MM.1S (cell line): ENCODE measurements at regions not wholly inside any gene's neighbourhood (a gene's known extent, or its start where the extent isn't known, plus 50 kb on each side); places are given as distances from the start of the nearest gene placed in this dataset.

Experiments used
- DNase-seq: peaks from one replicate; pipeline ENCODE4 v3.0.0-alpha.2; 2015
- H2AFZ ChIP-seq: fragments of 300-600 bp; sonication (generic); 2 replicates; pipeline ENCODE4 v1.6.0; 2016; ENCODE audit warnings: antibody characterized with exemption, low read length
- H3F3A ChIP-seq: fragments of 300-600 bp; sonication (generic); 2 replicates; pipeline ENCODE4 v1.6.1; 2016; ENCODE audit warnings: mild to moderate bottlenecking, antibody characterized with exemption, low read length, moderate library complexity, mixed read lengths; ENCODE audit not compliant: insufficient read depth
- H3K27ac ChIP-seq: fragments of 300-600 bp; sonication (generic); 2 replicates; pipeline ENCODE4 v1.5.1; 2016; ENCODE audit warnings: mild to moderate bottlenecking, low read length
- H3K27me3 ChIP-seq: fragments of 300-600 bp; sonication (generic); replicated peaks from 2 replicates; pipeline ENCODE4 v1.6.0; 2016; ENCODE audit warnings: low read length; ENCODE audit not compliant: insufficient read depth
- H3K36me3 ChIP-seq: fragments of 300-600 bp; sonication (generic); replicated peaks from 2 replicates; pipeline ENCODE4 v1.6.1; 2016; ENCODE audit warnings: mild to moderate bottlenecking, low read length, mixed read lengths; ENCODE audit not compliant: insufficient read depth
- H3K4me1 ChIP-seq: fragments of 300-600 bp; sonication (generic); 2 replicates; pipeline ENCODE4 v1.6.1; 2016; ENCODE audit warnings: low read length, mixed read lengths
- H3K4me2 ChIP-seq: fragments of 300-600 bp; sonication (generic); 2 replicates; pipeline ENCODE4 v1.6.0; 2016; ENCODE audit warnings: low read depth, low read length
- H3K4me3 ChIP-seq: fragments of 300-600 bp; sonication (generic); 2 replicates; pipeline ENCODE4 v1.5.1; 2016; ENCODE audit warnings: low read length, mixed read lengths
- H3K79me2 ChIP-seq: fragments of 300-600 bp; sonication (generic); 2 replicates; pipeline ENCODE4 v1.6.1; 2016; ENCODE audit warnings: mixed run types, low read length, mixed read lengths
- H3K9ac ChIP-seq: fragments of 300-600 bp; sonication (generic); 2 replicates; pipeline ENCODE4 v1.6.1; 2016; ENCODE audit warnings: low read length, mixed read lengths
- H3K9me2 ChIP-seq: fragments of 300-600 bp; sonication (generic); replicated peaks from 2 replicates; pipeline ENCODE4 v1.6.1; 2016; ENCODE audit warnings: mild to moderate bottlenecking, low read length, mixed read lengths; ENCODE audit not compliant: insufficient read depth
- H3K9me3 ChIP-seq: fragments of 300-600 bp; sonication (generic); replicated peaks from 2 replicates; pipeline ENCODE4 v1.6.1; 2016; ENCODE audit warnings: mild to moderate bottlenecking, low read length, mixed read lengths; ENCODE audit not compliant: insufficient read depth
- H4K20me1 ChIP-seq: fragments of 300-600 bp; sonication (generic); 2 replicates; pipeline ENCODE4 v1.6.1; 2016; ENCODE audit warnings: mild to moderate bottlenecking, low read length, moderate library complexity, mixed read lengths; ENCODE audit not compliant: insufficient read depth
- CTCF ChIP-seq: fragments of 300-600 bp; sonication (generic); IDR thresholded peaks from 2 replicates; pipeline ENCODE4 v1.5.1; 2016; ENCODE audit warnings: antibody characterized with exemption, low read length, mixed read lengths
- EZH2 ChIP-seq: fragments of 300-600 bp; sonication (generic); optimal IDR thresholded peaks from 2 replicates; pipeline ENCODE3; 2017; ENCODE audit warnings: low read depth, mild to moderate bottlenecking, antibody characterized with exemption, low read length, mixed read lengths
- EZH2phosphoT487 ChIP-seq: fragments of 300-600 bp; sonication (generic); IDR thresholded peaks from 2 replicates; pipeline ENCODE4 v1.6.1; 2018; ENCODE audit warnings: antibody characterized with exemption, low read length

DNA sequence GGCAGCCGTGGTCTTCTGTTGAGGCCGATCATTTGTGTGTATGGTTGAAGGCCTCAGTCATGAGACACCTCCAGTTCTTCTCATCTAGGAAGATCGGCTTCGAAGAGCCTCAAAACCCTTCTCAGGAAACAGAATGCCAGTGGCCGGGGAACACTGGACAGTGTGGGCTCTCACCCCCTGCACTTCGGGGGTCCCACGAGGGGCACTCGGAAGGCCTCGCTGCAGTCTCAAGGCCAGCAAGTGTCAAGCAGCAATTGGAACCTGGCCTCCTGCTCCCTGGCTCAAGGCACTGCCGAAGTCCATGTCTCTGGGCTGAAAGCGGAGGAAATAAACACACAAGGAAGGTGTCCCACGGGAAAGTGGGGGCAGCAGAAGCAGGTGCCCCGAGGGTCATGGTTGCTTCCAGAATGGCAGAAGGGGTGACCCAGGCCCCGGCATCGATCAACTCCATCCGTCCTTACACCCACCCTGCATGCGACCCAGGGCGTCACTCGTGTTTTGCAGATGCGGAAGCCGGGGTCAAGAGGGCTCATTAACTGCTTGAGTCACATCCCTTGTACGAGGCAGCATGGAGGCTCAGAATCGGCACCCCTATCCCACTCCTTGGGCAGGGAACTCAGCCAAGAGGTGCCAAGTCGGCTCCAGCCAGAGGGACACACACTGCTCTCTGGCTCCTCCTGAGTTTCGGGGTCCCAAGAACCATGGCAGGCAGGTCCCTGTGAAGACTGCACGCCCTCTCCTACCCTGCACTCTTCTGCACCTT is 231.3 kb upstream of the SHH start:
- Histone ChIP-seq H3K27ac (no peak overlapping the region), H4K20me1 (no peaks in the 10 kb centered on the region), H2AFZ (no peak overlapping the region), H3K27me3 (peaks cover 81% of the 10 kb centered on the region), H3K79me2 (no peaks in the 10 kb centered on the region), H3F3A (no peaks in the 10 kb centered on the region), H3K4me1 (no peaks in the 10 kb centered on the region), H3K4me3 (no peak overlapping the region), H3K36me3 (no peaks in the 10 kb centered on the region), H3K4me2 (no peak overlapping the region), H3K9me3 (no peaks in the 10 kb centered on the region), H3K9ac (no peak overlapping the region), H3K9me2 (no peaks in the 10 kb centered on the region)
- DNase-seq: no peak
- TF ChIP-seq EZH2phosphoT487 (no peak), CTCF (no peak)

- Histone ChIP-seq H3F3A (no peaks in the 10 kb centered on the region), H3K9ac (no peak overlapping the region), H3K27ac (no peak overlapping the region), H3K79me2 (no peaks in the 10 kb centered on the region), H4K20me1 (no peaks in the 10 kb centered on the region), H2AFZ (no peak overlapping the region), H3K9me3 (no peaks in the 10 kb centered on the region), H3K4me3 (no peak overlapping the region), H3K36me3 (no peaks in the 10 kb centered on the region), H3K4me2 (no peak overlapping the region), H3K27me3 (peaks cover 88% of the 10 kb centered on the region), H3K9me2 (no peaks in the 10 kb centered on the region), H3K4me1 (no peaks in the 10 kb centered on the region)
- no peak for DNase-seq
- TF ChIP-seq EZH2phosphoT487 (no peak), CTCF (no peak), EZH2 (no peak)
Measured at GRCh38 chr7:156041398-156041797, 229.1 kb upstream of the SHH start.

- Histone ChIP-seq H3K36me3 (no peaks in the 10 kb centered on the region), H3K4me1 (no peaks in the 10 kb centered on the region), H2AFZ (no peak overlapping the region), H3K4me3 (no peak overlapping the region), H3K27me3 (peaks cover 88% of the 10 kb centered on the region), H3K9me2 (no peaks in the 10 kb centered on the region), H3K9ac (no peak overlapping the region), H3K27ac (no peak overlapping the region), H3K9me3 (no peaks in the 10 kb centered on the region), H3F3A (no peaks in the 10 kb centered on the region), H4K20me1 (no peaks in the 10 kb centered on the region), H3K4me2 (no peak overlapping the region), H3K79me2 (no peaks in the 10 kb centered on the region)
- TF ChIP-seq EZH2: no peak
- no peak for TF ChIP-seq EZH2phosphoT487
- TF ChIP-seq CTCF: no peak
- DNase-seq: no peak
Measured at GRCh38 chr7:156039971-156040677, 227.9 kb upstream of the SHH start.
